PFSK-1 (cell line): ENCODE measurements at regions not wholly inside any gene's neighbourhood (a gene's known extent, or its start where the extent isn't known, plus 50 kb on each side); places are given as distances from the start of the nearest gene placed in this dataset.

ENCODE experiments used
- FOXP2 ChIP-seq: optimal IDR thresholded peaks from 2 replicates; pipeline ENCODE3; 2011; ENCODE audit warnings: borderline replicate concordance, control low read depth, inconsistent platforms; ENCODE audit not compliant: insufficient read depth; ENCODE audit errors: extremely low read length, extremely low read depth
- POLR2AphosphoS5 ChIP-seq: IDR thresholded peaks from 2 replicates; pipeline ENCODE4 v1.6.1; 2012; ENCODE audit warnings: low read depth, mild to moderate bottlenecking, control low read depth, low read length, moderate library complexity
- TAF1 ChIP-seq: IDR thresholded peaks from 2 replicates; pipeline ENCODE4 v1.6.1; 2012; ENCODE audit warnings: low read length, control low read depth, borderline replicate concordance; ENCODE audit not compliant: insufficient read depth
- TF ChIP-seq, protein P1 (sequence below), 2 experiments: IDR thresholded peaks; 2 replicates each; pipeline versions ENCODE4 v1.6.1 to v1.8.0; 2011 to 2012; ENCODE audit warnings: low read depth in 2 of 2, low read length in 2 of 2, control low read depth in 1 of 2, inconsistent platforms in 1 of 2, mild to moderate bottlenecking in 1 of 2, moderate library complexity in 1 of 2; ENCODE audit not compliant: insufficient read depth in 1 of 2

DNA sequence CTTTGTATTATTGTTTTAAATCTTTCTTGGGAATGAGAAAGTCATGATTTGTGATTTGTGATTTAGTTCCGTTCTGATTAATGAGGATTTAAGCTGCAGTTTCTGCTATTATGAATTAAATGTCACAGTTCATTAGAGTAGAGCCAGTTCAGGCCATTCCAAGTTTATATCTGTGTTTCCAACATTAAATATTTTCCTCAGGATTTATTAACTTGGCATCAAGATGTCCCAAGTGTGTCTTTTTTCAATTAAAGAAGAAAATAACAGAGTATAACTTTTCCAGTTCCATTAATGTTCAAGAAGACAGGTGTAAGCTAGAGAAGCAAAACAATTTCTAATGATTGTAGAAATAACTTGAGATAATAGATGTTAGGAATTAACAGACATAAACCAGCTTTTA, 1183.2 kb upstream of the CELF2 start:
- TF ChIP-seq POLR2AphosphoS5 (no peak), TAF1 (no peak), FOXP2 (no peak)
- TF ChIP-seq, protein P1, sequence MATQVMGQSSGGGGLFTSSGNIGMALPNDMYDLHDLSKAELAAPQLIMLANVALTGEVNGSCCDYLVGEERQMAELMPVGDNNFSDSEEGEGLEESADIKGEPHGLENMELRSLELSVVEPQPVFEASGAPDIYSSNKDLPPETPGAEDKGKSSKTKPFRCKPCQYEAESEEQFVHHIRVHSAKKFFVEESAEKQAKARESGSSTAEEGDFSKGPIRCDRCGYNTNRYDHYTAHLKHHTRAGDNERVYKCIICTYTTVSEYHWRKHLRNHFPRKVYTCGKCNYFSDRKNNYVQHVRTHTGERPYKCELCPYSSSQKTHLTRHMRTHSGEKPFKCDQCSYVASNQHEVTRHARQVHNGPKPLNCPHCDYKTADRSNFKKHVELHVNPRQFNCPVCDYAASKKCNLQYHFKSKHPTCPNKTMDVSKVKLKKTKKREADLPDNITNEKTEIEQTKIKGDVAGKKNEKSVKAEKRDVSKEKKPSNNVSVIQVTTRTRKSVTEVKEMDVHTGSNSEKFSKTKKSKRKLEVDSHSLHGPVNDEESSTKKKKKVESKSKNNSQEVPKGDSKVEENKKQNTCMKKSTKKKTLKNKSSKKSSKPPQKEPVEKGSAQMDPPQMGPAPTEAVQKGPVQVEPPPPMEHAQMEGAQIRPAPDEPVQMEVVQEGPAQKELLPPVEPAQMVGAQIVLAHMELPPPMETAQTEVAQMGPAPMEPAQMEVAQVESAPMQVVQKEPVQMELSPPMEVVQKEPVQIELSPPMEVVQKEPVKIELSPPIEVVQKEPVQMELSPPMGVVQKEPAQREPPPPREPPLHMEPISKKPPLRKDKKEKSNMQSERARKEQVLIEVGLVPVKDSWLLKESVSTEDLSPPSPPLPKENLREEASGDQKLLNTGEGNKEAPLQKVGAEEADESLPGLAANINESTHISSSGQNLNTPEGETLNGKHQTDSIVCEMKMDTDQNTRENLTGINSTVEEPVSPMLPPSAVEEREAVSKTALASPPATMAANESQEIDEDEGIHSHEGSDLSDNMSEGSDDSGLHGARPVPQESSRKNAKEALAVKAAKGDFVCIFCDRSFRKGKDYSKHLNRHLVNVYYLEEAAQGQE (IDR thresholded peaks at IDR 0.05; ENCODE audit: insufficient read depth in 1 of 2, low read depth in 2 of 2, low read length in 2 of 2), result no peak
